GM13976 (cell line): ENCODE measurements at regions not wholly inside any gene's neighbourhood (a gene's known extent, or its start where the extent isn't known, plus 50 kb on each side); places are given as distances from the start of the nearest gene placed in this dataset.

Experiments
- DNase-seq: peaks from one replicate; pipeline ENCODE4 v3.0.0; 2012; ENCODE audit warnings: low spot score
- in situ Hi-C: fragments of 300-500 bp; cut with MboI; formaldehyde crosslinking; loops from one replicate; pipeline ENCODE4 v1.12.0; 2022; ENCODE audit warnings: low sequenced_read_pairs, mixed read lengths, inconsistent platforms; ENCODE audit not compliant: unreplicated experiment
- TF ChIP-seq, protein P1 (sequence below): IDR thresholded peaks from 2 replicates; pipeline ENCODE4 v1.5.1; 2012; ENCODE audit warnings: borderline replicate concordance, mild to moderate bottlenecking; ENCODE audit not compliant: insufficient read depth; ENCODE audit errors: extremely low read depth, missing control alignments, control extremely low read depth

- TF ChIP-seq, protein P1, sequence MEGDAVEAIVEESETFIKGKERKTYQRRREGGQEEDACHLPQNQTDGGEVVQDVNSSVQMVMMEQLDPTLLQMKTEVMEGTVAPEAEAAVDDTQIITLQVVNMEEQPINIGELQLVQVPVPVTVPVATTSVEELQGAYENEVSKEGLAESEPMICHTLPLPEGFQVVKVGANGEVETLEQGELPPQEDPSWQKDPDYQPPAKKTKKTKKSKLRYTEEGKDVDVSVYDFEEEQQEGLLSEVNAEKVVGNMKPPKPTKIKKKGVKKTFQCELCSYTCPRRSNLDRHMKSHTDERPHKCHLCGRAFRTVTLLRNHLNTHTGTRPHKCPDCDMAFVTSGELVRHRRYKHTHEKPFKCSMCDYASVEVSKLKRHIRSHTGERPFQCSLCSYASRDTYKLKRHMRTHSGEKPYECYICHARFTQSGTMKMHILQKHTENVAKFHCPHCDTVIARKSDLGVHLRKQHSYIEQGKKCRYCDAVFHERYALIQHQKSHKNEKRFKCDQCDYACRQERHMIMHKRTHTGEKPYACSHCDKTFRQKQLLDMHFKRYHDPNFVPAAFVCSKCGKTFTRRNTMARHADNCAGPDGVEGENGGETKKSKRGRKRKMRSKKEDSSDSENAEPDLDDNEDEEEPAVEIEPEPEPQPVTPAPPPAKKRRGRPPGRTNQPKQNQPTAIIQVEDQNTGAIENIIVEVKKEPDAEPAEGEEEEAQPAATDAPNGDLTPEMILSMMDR: no peak
- no peak for DNase-seq
- in situ Hi-C loops: no loop called here
These were observed 95.1 kb upstream of the ATF7IP start for GRCh38 chr12:14270392-14270791.

GRCh38 chr12:14272956-14273912 is 92.2 kb upstream of the ATF7IP start:
- no peak for DNase-seq
- in situ Hi-C loops: no loop called here
- TF ChIP-seq, protein P1: no peak

GRCh38 chr12:14273913-14274311 is 91.6 kb upstream of the ATF7IP start:
- in situ Hi-C loops: no loop called here

DNA sequence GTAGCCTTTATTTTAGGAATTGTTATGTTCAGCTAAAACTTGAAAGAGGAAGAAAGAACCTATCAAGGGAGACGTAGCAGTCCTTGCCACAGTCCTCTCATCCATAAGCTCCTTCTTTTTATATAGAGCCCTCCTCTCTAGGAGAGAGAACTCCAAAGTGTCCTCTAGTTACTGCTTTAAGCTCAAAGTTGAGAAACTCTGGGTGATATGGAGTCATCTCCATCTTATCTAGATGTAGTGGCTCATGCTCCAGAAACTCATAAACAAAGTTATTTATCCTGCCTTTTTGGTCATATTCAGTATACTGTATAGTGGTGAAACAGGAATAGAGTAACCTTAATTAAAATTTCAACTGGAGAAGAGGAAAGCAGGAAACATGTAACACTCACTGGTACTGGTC is 90.4 kb upstream of the ATF7IP start:
- in situ Hi-C loops: no loop called here
- DNase-seq: peak; percentile 2
- TF ChIP-seq, protein P1: no peak

More at GRCh38 chr12:14273913-14274311, 91.6 kb upstream of the ATF7IP start:
- TF ChIP-seq, protein P1: no peak
- no peak for DNase-seq

DNA sequence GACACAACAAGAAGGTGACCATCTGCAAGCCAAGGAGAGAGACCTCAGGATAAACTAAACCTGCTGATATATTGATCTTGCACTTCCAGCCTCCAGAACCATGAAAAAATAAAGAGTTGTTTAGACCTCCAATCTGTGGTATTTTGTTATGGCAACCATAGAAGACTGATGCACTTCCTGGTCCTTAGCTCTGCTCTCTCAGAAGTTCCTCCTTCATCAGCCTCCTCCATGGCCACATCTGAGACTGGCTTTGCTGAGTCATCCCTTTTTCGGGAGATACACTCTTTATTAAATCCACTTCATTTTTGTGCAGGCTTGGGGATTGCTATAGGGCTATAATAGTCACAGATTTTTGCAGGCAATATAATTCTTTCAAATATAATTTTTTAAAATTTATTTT is 89.6 kb upstream of the ATF7IP start:
- DNase-seq: peak; percentile 10
- TF ChIP-seq, protein P1: no peak
- in situ Hi-C loops: no loop called here

DNA sequence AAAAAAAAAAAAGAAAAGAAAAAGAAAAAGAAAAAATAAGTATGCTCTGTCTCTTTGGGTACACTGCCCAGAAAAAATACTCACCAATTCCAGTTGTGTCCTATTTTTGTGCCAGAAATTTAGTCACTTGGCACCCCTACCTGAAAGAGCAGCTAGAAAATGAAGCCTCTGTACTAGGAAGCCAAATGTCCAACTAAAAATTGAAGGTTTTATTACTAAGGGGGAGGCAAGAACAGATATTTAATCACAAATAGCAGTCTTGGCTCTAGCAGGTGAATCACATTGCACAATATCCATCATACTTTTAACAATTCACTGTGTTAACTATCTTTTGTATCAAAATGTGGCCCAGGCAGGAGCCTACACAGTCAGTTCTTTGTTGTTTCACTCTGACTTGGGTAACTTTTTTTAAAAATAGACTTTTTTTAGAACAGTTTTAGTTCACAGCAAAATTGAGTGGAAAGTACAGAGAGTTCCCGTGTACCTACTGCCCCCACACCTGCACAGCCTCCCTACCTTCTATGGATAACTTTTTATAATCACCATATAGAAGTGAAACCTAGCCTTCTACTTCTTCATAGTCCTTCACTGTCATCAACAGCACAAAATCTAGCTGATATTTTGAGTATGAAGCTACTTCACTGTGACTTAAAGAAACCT is 87.1 kb upstream of the ATF7IP start:
- TF ChIP-seq, protein P1: no peak
- DNase-seq: peak; percentile 52
- in situ Hi-C loops: no loop called here
